ENCODE measurements at regions not wholly inside any gene's neighbourhood (a gene's known extent, or its start where the extent isn't known, plus 50 kb on each side); places are given as distances from the start of the nearest gene placed in this dataset.

GRCh38 chr12:13596714-13597113 is 384.7 kb downstream of the GRIN2B start:
- no peak for DNase-seq
- no peaks in the 10 kb centered on the region for H3F3A ChIP-seq (replicated peaks; ENCODE audit: insufficient read depth)
- H3K79me2 ChIP-seq (ENCODE audit: insufficient read depth): no peaks in the 10 kb centered on the region
- H4K20me1 ChIP-seq (ENCODE audit: insufficient read depth): no peaks in the 10 kb centered on the region
- no peaks in the 10 kb centered on the region for H3K4me1 ChIP-seq (ENCODE audit: control insufficient read depth in 1 of 2, insufficient read depth in 2 of 2, low read depth in 1 of 2, low read length in 1 of 2)
- no peak overlapping the region for H3K9ac ChIP-seq
- H3K4me2 ChIP-seq: no peak overlapping the region
- whole genome bisulfite sequencing (ENCODE audit: low lambda C conversion rate): 5% methylated on average over 1 of the region's 1 CpG
- no peak overlapping the region for H3K27ac ChIP-seq (ENCODE audit: low read depth in 2 of 2, low read length in 1 of 2)
- H3K9me2 ChIP-seq: no peaks in the 10 kb centered on the region
- ChIA-PET CTCF (interaction anchor here (0.6 to 0.8 kb wide), 2 partner anchors 235 to 1062 kb away, joined by 3 to 4 read pairs; no protein-coding TSS in a partner anchor), POLR2A (no interaction called here)
- no peak overlapping the region for H2AFZ ChIP-seq (ENCODE audit: low read depth)
- TF ChIP-seq SIN3A (IDR thresholded peaks at IDR 0.05; ENCODE audit: borderline replicate concordance, low read depth, low read length) (no peak), RXRA (IDR thresholded peaks at IDR 0.05; ENCODE audit: borderline replicate concordance, low read depth) (no peak), RFX5 (IDR thresholded peaks at IDR 0.05; ENCODE audit: low read length) (no peak), NRF1 (IDR thresholded peaks at IDR 0.05; ENCODE audit: low read depth, low read length) (no peak), PBX3 (IDR thresholded peaks at IDR 0.05) (no peak), SMC3 (IDR thresholded peaks at IDR 0.05; ENCODE audit: low read depth, low read length) (no peak), REST (IDR thresholded peaks at IDR 0.05; ENCODE audit: low read depth, low read length) (no peak), TEAD4 (IDR thresholded peaks at IDR 0.05; ENCODE audit: borderline replicate concordance, insufficient read depth) (no peak), CTCF (IDR thresholded peaks at IDR 0.05) (no peak), GATA2 (CRISPR knock-in tag; IDR thresholded peaks at IDR 0.05) (no peak), MAX (IDR thresholded peaks at IDR 0.05; ENCODE audit: low read depth) (no peak), USF1 (IDR thresholded peaks at IDR 0.05; ENCODE audit: borderline replicate concordance, low read depth) (no peak), USF2 (IDR thresholded peaks at IDR 0.05; ENCODE audit: borderline replicate concordance, low read depth, low read length) (no peak), RAD21 (IDR thresholded peaks at IDR 0.05; ENCODE audit: low read length) (no peak), ELF1 (IDR thresholded peaks at IDR 0.05) (no peak), MEF2A (IDR thresholded peaks at IDR 0.05; ENCODE audit: borderline replicate concordance, low read depth) (no peak), FOSL2 (IDR thresholded peaks at IDR 0.05; ENCODE audit: borderline replicate concordance, low read depth) (no peak)
- H3K4me3 ChIP-seq (ENCODE audit: low read depth in 2 of 2, low read length in 1 of 2): no peak overlapping the region
- H3K36me3 ChIP-seq (replicated peaks in 1 of 2; ENCODE audit: control insufficient read depth in 1 of 2, insufficient read depth in 2 of 2, low read length in 1 of 2): no peaks in the 10 kb centered on the region
- H3K27me3 ChIP-seq (ENCODE audit: insufficient read depth): no peaks in the 10 kb centered on the region
- H3K9me3 ChIP-seq: no peaks in the 10 kb centered on the region

Measured in SK-N-SH (cell line).